ENCODE measurements at regions not wholly inside any gene's neighbourhood (a gene's known extent, or its start where the extent isn't known, plus 50 kb on each side); places are given as distances from the start of the nearest gene placed in this dataset.

DNA sequence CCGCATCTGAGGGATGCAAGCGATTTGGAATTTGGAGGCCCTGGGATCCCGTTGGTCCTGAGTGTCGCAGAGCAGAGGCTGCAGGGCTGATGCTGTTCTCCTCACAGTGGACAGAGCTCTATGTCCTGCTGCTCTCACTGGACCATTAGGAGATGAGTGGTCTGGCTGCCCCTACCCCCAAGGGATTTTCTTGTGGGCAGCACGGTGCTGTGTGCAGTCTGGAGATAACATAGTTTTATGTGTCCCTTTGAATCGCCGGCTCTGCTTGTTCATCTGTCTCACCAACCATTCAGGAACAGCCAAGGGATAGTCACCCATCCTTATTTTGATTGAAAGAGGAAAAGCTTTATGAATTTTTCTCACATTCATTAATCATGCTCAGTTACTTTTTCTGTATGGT is 49.9 kb downstream of the CHRM3 start:
- DNase-seq (ENCODE audit: low read depth): no peak
- Histone ChIP-seq H3K36me3 (ENCODE audit: control insufficient read depth, insufficient read depth, low read length, severe bottlenecking) (no peaks in the 10 kb centered on the region), H3K27me3 (replicated peaks; ENCODE audit: control insufficient read depth, insufficient read depth, low read length) (no peaks in the 10 kb centered on the region), H3K4me1 (ENCODE audit: control insufficient read depth, insufficient read depth, low read length) (no peaks in the 10 kb centered on the region), H3K4me3 (ENCODE audit: low read length) (no peak overlapping the region), H3K9me3 (ENCODE audit: control insufficient read depth, low read length) (peaks cover under 1% of the 10 kb centered on the region), H3K9ac (ENCODE audit: low read length) (no peak overlapping the region)

DNA sequence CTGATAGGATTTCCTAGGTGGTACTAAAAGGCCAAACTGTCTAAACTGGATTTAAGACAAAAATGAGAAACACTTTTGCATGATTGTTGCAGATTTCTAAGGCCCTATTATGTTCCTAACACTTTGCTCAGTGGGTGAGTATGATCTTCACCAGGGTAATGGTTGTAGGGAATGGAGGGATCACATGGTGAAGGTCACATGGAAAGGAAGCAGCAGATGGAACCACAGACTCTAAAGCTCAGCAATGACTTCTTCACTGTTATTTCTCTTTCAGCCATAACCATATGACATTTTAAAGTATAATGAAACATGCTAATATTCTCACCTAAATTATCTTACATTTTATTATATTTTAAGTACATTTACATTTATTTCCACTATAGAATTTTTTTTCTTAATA is 51.5 kb downstream of the CHRM3 start:
- H3K27me3 ChIP-seq (replicated peaks; ENCODE audit: control insufficient read depth, insufficient read depth, low read length): no peaks in the 10 kb centered on the region
- peaks cover 5% of the 10 kb centered on the region for H3K9me3 ChIP-seq (ENCODE audit: control insufficient read depth, low read length)
- no peak overlapping the region for H3K9ac ChIP-seq (ENCODE audit: low read length)
- H3K36me3 ChIP-seq (ENCODE audit: control insufficient read depth, insufficient read depth, low read length, severe bottlenecking): no peaks in the 10 kb centered on the region
- no peaks in the 10 kb centered on the region for H3K4me1 ChIP-seq (ENCODE audit: control insufficient read depth, insufficient read depth, low read length)
- no peak overlapping the region for H3K4me3 ChIP-seq (ENCODE audit: low read length)
- DNase-seq (ENCODE audit: low read depth): no peak

DNA sequence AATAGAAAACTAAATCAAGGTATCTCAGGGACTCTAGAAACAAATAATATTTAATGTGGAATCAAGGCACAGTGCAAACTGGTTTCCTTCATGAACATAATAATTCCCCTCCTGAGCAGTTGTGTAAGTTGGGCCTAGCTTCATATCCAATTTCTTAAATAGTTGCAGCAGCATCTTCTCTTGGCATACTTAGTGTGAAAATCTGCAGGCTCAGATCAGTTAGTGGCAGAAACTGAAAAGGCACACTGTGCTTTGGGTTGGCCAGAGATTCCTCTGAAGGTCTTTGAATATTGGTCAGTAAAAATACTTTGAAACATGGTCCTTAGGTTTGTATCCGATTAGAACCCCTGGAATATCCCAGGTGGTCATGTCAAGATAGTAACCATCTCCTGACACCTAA is 52.5 kb downstream of the CHRM3 start:
- no peak for DNase-seq (ENCODE audit: low read depth)
- Histone ChIP-seq H3K9ac (ENCODE audit: low read length) (no peak overlapping the region), H3K9me3 (ENCODE audit: control insufficient read depth, low read length) (peaks cover 5% of the 10 kb centered on the region), H3K27me3 (replicated peaks; ENCODE audit: control insufficient read depth, insufficient read depth, low read length) (no peaks in the 10 kb centered on the region), H3K4me1 (ENCODE audit: control insufficient read depth, insufficient read depth, low read length) (no peaks in the 10 kb centered on the region), H3K36me3 (ENCODE audit: control insufficient read depth, insufficient read depth, low read length, severe bottlenecking) (no peaks in the 10 kb centered on the region), H3K4me3 (ENCODE audit: low read length) (no peak overlapping the region)

DNA sequence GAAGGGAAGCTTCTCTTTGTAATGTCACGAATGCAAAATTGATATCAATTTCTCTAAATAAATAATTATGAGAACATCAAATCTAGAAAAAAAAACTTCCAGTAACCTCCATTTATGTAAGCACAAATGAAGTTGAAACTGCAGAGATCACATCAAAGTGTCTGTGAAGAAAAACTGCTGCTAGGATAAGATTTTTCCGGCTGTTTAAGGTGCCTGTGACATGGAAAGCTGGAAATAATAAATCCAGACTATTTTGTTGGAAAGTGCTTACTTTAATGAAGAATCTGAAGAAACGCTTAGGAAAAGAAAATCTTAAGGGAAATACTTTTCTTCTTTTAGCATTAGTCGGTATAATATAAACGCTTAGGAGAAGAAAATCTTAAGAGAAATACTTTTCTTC is 57.0 kb downstream of the CHRM3 start:
- Histone ChIP-seq H3K36me3 (ENCODE audit: control insufficient read depth, insufficient read depth, low read length, severe bottlenecking) (no peaks in the 10 kb centered on the region), H3K4me3 (ENCODE audit: low read length) (no peak overlapping the region), H3K4me1 (ENCODE audit: control insufficient read depth, insufficient read depth, low read length) (no peaks in the 10 kb centered on the region), H3K9ac (ENCODE audit: low read length) (no peak overlapping the region), H3K9me3 (ENCODE audit: control insufficient read depth, low read length) (peaks cover 5% of the 10 kb centered on the region), H3K27me3 (replicated peaks; ENCODE audit: control insufficient read depth, insufficient read depth, low read length) (no peaks in the 10 kb centered on the region)
- DNase-seq (ENCODE audit: low read depth): no peak

DNA sequence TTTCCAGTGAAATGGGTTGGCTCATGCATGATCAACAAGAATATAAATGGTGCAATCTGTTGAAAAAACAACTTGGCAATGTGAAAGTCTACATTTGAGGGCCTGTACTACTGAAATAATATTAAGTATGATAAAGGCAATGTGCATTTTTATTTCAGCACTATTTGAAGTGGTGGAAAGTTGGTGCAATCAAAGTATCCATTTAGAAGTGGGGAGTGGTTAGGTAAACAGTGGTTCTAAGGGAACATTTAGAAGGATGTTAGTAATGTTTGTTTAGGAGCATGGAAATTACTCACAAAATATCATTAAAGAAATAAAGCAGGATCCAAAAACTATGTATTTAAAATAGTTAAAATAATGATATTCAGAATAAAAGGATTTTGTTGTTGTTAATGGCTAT is 60.2 kb downstream of the CHRM3 start:
- no peaks in the 10 kb centered on the region for H3K4me1 ChIP-seq (ENCODE audit: control insufficient read depth, insufficient read depth, low read length)
- no peak overlapping the region for H3K4me3 ChIP-seq (ENCODE audit: low read length)
- no peak overlapping the region for H3K9ac ChIP-seq (ENCODE audit: low read length)
- H3K36me3 ChIP-seq (ENCODE audit: control insufficient read depth, insufficient read depth, low read length, severe bottlenecking): no peaks in the 10 kb centered on the region
- peaks cover 1% of the 10 kb centered on the region for H3K9me3 ChIP-seq (ENCODE audit: control insufficient read depth, low read length)
- no peak for DNase-seq (ENCODE audit: low read depth)
- H3K27me3 ChIP-seq (replicated peaks; ENCODE audit: control insufficient read depth, insufficient read depth, low read length): no peaks in the 10 kb centered on the region

DNA sequence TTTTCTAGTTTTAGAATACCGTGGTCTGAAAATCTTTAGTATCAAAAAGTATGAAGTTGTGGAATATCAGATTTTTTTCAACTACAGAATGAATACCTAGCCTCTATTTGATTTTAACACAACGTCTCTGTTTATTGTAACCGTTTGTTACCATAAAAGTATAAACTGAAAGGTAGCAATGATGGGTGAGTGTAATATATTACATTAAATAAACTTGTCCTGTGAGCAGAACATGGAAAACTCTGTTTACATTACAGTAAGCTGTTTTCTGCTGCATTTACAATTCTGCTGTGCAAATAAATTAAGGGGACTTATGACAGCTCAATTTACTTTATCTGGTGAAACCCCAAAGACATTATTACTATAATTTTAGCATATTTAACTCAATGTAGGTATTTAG is 62.5 kb downstream of the CHRM3 start:
- Histone ChIP-seq H3K4me1 (ENCODE audit: control insufficient read depth, insufficient read depth, low read length) (no peaks in the 10 kb centered on the region), H3K9ac (ENCODE audit: low read length) (no peak overlapping the region), H3K4me3 (ENCODE audit: low read length) (no peak overlapping the region), H3K27me3 (replicated peaks; ENCODE audit: control insufficient read depth, insufficient read depth, low read length) (no peaks in the 10 kb centered on the region), H3K36me3 (ENCODE audit: control insufficient read depth, insufficient read depth, low read length, severe bottlenecking) (no peaks in the 10 kb centered on the region), H3K9me3 (ENCODE audit: control insufficient read depth, low read length) (no peaks in the 10 kb centered on the region)
- no peak for DNase-seq (ENCODE audit: low read depth)

DNA sequence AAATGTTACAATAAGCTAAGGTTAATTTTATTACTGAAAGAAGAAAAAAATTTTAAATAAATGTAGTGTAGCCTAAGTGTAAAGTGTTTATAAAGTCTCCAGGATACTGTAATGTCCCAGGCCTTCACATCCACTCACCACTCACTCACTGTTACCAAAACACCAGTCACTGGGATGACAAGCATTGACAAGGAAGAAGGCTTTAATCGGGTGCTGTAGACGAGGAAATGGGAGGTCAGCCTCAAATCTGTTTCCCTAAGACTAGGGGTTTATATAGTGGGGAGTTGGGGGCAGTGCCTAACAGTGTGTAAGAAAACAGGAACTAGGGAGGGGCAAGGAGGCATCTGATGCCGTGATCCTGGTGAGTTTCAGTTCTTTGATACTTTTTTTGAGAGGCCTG is 69.4 kb downstream of the CHRM3 start:
- Histone ChIP-seq H3K4me3 (ENCODE audit: low read length) (no peak overlapping the region), H3K9me3 (ENCODE audit: control insufficient read depth, low read length) (peaks cover 7% of the 10 kb centered on the region), H3K4me1 (ENCODE audit: control insufficient read depth, insufficient read depth, low read length) (no peaks in the 10 kb centered on the region), H3K27me3 (replicated peaks; ENCODE audit: control insufficient read depth, insufficient read depth, low read length) (no peaks in the 10 kb centered on the region), H3K9ac (ENCODE audit: low read length) (no peak overlapping the region), H3K36me3 (ENCODE audit: control insufficient read depth, insufficient read depth, low read length, severe bottlenecking) (no peaks in the 10 kb centered on the region)
- no peak for DNase-seq (ENCODE audit: low read depth)

DNA sequence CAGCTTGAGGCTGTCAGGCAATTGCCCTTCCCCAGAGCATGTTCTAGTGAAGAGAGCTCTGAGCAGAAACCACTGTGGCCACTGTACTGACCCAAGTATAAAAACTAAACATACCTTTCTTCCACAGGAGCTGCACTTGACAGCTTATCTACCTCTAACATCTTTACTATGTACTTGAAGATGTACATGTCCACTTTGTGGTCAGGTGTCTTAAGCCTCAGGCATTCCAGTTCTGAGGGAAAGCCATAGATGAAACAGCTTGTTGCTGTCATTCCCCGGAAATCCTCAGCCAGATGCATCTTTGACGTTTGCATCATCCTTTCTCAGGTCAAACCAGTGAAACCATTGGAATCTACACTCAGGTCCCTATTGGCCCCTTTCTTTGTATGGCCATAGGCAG is 70.4 kb downstream of the CHRM3 start:
- peaks cover 7% of the 10 kb centered on the region for H3K9me3 ChIP-seq (ENCODE audit: control insufficient read depth, low read length)
- DNase-seq (ENCODE audit: low read depth): no peak
- no peaks in the 10 kb centered on the region for H3K36me3 ChIP-seq (ENCODE audit: control insufficient read depth, insufficient read depth, low read length, severe bottlenecking)
- H3K4me3 ChIP-seq (ENCODE audit: low read length): no peak overlapping the region
- H3K4me1 ChIP-seq (ENCODE audit: control insufficient read depth, insufficient read depth, low read length): no peaks in the 10 kb centered on the region
- H3K27me3 ChIP-seq (replicated peaks; ENCODE audit: control insufficient read depth, insufficient read depth, low read length): no peaks in the 10 kb centered on the region
- no peak overlapping the region for H3K9ac ChIP-seq (ENCODE audit: low read length)

DNA sequence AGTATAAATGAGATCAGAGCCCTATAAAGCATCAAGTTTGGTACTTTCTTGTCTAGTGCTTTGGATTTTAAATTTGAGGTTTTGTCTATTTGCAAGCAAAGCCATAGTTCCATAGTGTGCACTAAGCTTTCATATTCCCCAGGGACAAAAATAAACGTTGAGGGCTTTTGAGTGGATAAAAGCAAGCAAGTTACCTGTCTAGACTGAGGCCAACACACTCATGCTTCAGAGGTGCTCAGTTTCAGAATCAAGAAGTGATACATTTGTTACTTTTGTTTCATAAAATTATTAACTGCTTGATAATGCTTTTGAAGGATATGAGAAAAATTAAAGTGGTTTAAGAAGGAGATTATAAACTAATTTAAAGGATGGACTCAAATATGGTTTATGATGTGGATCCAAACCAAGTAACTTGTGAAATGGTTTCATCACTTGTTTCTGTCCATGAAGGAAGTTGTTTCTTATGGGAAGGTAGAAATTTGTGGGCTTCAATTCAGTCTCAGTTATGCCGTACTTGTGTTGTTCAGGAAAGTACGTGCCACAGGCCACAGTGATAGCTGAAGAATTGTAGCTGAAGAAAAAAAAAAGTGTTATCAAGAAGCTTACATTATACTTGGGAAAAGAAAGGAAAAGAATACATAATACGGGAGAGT is 71.2 kb downstream of the CHRM3 start:
- no peak overlapping the region for H3K4me3 ChIP-seq (ENCODE audit: low read length)
- DNase-seq (ENCODE audit: low read depth): no peak

DNA sequence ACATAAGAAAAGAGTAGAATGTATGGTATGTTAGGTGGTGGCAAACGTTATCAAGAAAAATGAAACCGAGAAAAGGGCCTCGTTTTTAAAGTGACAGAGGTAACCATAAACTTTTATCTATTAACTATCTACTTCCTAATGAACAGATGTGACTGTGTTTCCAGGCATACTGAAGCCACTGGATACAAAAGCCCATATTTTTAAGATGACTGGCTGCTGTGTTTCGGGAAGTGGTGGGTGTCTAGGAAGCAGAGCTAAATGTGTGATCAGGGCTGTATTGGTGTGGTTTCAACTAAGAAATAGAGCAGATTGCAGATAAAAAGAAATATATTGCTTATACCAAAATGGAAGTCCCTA is 71.8 kb downstream of the CHRM3 start:
- peaks cover 7% of the 10 kb centered on the region for H3K9me3 ChIP-seq (ENCODE audit: control insufficient read depth, low read length)
- H3K9ac ChIP-seq (ENCODE audit: low read length): no peak overlapping the region
- H3K36me3 ChIP-seq (ENCODE audit: control insufficient read depth, insufficient read depth, low read length, severe bottlenecking): no peaks in the 10 kb centered on the region
- no peaks in the 10 kb centered on the region for H3K27me3 ChIP-seq (replicated peaks; ENCODE audit: control insufficient read depth, insufficient read depth, low read length)
- no peaks in the 10 kb centered on the region for H3K4me1 ChIP-seq (ENCODE audit: control insufficient read depth, insufficient read depth, low read length)
- H3K4me3 ChIP-seq (ENCODE audit: low read length): no peak overlapping the region
- no peak for DNase-seq (ENCODE audit: low read depth)

More for the DNA sequence above, 71.2 kb downstream of the CHRM3 start:
- H3K9ac ChIP-seq (ENCODE audit: low read length): no peak overlapping the region
- no peaks in the 10 kb centered on the region for H3K27me3 ChIP-seq (replicated peaks; ENCODE audit: control insufficient read depth, insufficient read depth, low read length)
- no peaks in the 10 kb centered on the region for H3K4me1 ChIP-seq (ENCODE audit: control insufficient read depth, insufficient read depth, low read length)
- H3K9me3 ChIP-seq (ENCODE audit: control insufficient read depth, low read length): peaks cover 7% of the 10 kb centered on the region
- H3K36me3 ChIP-seq (ENCODE audit: control insufficient read depth, insufficient read depth, low read length, severe bottlenecking): no peaks in the 10 kb centered on the region

DNA sequence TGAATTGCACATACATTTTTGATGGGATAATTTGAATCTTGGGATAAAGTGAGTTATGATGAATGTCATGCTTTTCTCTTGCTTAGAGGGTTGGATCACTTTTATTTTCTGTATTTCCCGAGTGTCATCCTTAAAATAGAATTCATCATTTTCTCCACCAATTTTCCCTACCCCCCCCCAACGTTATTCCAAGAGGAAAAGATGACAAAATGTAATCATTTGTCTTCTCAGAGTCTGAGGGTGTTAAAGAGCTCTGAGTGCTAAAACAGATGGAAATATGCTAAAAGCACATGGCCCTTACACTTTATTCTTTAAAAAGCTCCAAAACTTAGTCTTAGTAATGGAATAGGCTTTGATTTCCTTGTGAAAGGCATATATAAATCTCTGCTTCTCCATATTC is 81.4 kb downstream of the CHRM3 start:
- H3K4me1 ChIP-seq (ENCODE audit: control insufficient read depth, insufficient read depth, low read length): no peaks in the 10 kb centered on the region
- no peaks in the 10 kb centered on the region for H3K27me3 ChIP-seq (replicated peaks; ENCODE audit: control insufficient read depth, insufficient read depth, low read length)
- DNase-seq (ENCODE audit: low read depth): no peak
- H3K9ac ChIP-seq (ENCODE audit: low read length): no peak overlapping the region
- H3K36me3 ChIP-seq (ENCODE audit: control insufficient read depth, insufficient read depth, low read length, severe bottlenecking): no peaks in the 10 kb centered on the region
- no peak overlapping the region for H3K4me3 ChIP-seq (ENCODE audit: low read length)
- H3K9me3 ChIP-seq (ENCODE audit: control insufficient read depth, low read length): peaks cover 3% of the 10 kb centered on the region

DNA sequence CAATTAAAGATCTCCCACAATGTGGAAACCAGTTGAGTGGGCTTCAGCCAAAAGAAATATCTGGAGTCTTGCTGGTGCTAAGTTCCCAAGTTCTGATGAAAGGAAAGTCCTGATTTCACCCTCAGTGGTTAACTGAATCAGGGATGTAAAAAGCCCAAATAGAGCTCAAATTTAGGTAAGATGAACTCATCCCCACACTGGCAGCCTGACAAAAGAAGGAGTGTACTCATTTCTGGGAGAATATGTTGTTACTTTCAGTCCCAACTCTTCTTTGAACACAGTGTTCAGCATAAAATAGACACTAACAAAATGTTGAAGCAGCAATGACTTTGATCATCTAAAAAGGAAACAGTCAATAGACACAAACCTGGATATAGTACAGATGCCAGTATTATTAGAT is 91.7 kb downstream of the CHRM3 start:
- peaks cover 19% of the 10 kb centered on the region for H3K9me3 ChIP-seq (ENCODE audit: control insufficient read depth, low read length)

More for the DNA sequence above, 91.7 kb downstream of the CHRM3 start:
- H3K4me1 ChIP-seq (ENCODE audit: control insufficient read depth, insufficient read depth, low read length): no peaks in the 10 kb centered on the region
- no peak overlapping the region for H3K4me3 ChIP-seq (ENCODE audit: low read length)
- no peaks in the 10 kb centered on the region for H3K27me3 ChIP-seq (replicated peaks; ENCODE audit: control insufficient read depth, insufficient read depth, low read length)
- no peak overlapping the region for H3K9ac ChIP-seq (ENCODE audit: low read length)
- H3K36me3 ChIP-seq (ENCODE audit: control insufficient read depth, insufficient read depth, low read length, severe bottlenecking): no peaks in the 10 kb centered on the region
- no peak for DNase-seq (ENCODE audit: low read depth)

Data from adipocyte (in vitro differentiated cells).